H1 (cell line): ENCODE measurements at regions not wholly inside any gene's neighbourhood (a gene's known extent, or its start where the extent isn't known, plus 50 kb on each side); places are given as distances from the start of the nearest gene placed in this dataset.

Experiments
- CTCF ChIA-PET: fragments of 300-600 bp; sonication (Branson Sonifier 250); formaldehyde crosslinking; loops from one replicate; lab custom pipeline; 2021; ENCODE audit not compliant: partially characterized antibody; lab: Charles Lee
- POLR2A ChIA-PET: fragments of 300-600 bp; sonication (Branson Sonifier 250); formaldehyde crosslinking; loops from one replicate; lab custom pipeline; 2021; ENCODE audit warnings: inconsistent platforms; ENCODE audit not compliant: partially characterized antibody; lab: Charles Lee
- DNase-seq, 2 experiments: peaks; one replicate each; pipeline versions ENCODE4 v3.0.0 to v3.0.0-alpha.2; 2010 to 2022; ENCODE audit warnings: low spot score in 2 of 2, low read depth in 1 of 2, mixed read lengths in 1 of 2
- FAIRE-seq: peaks from 2 replicates; lab custom pipeline; 2011; peaks lifted over from hg19 to GRCh38; lab: Jason Lieb, UNC
- H2AFZ ChIP-seq: 2 replicates; pipeline ENCODE4 v1.8.1; 2012; ENCODE audit warnings: low read length, inconsistent platforms
- H2AK5ac ChIP-seq: 2 replicates; pipeline ENCODE4 v1.6.1; 2013; ENCODE audit warnings: low read depth, low read length
- H2BK120ac ChIP-seq: replicated peaks from 2 replicates; pipeline ENCODE3; 2013; ENCODE audit warnings: low read depth, low read length, inconsistent platforms
- H2BK12ac ChIP-seq: 2 replicates; pipeline ENCODE4 v1.6.1; 2013; ENCODE audit warnings: low read depth, low read length
- H2BK15ac ChIP-seq: 2 replicates; pipeline ENCODE4 v1.6.1; 2013; ENCODE audit warnings: low read length
- H2BK20ac ChIP-seq: 2 replicates; pipeline ENCODE4 v1.6.1; 2013; ENCODE audit warnings: low read length
- H2BK5ac ChIP-seq: 2 replicates; pipeline ENCODE4 v1.6.1; 2013; ENCODE audit warnings: low read depth, low read length
- H3K14ac ChIP-seq: 2 replicates; pipeline ENCODE4 v1.6.1; 2013; ENCODE audit warnings: inconsistent platforms; ENCODE audit not compliant: insufficient read length
- H3K18ac ChIP-seq: 2 replicates; pipeline ENCODE4 v1.6.1; 2013; ENCODE audit warnings: low read length; ENCODE audit errors: extremely low read depth
- H3K23ac ChIP-seq: 2 replicates; pipeline ENCODE4 v1.6.1; 2013; ENCODE audit warnings: inconsistent platforms; ENCODE audit not compliant: insufficient read length
- H3K23me2 ChIP-seq: 2 replicates; pipeline ENCODE4 v1.6.1; 2013; ENCODE audit warnings: low read depth, low read length
- H3K27ac ChIP-seq: 2 replicates; pipeline ENCODE4 v1.6.1; 2011; ENCODE audit warnings: low read depth, low read length, inconsistent platforms
- H3K27me3 ChIP-seq, 4 experiments: replicated peaks in 1 of 4; 1 replicate in 1 of 4; 2 replicates in 3 of 4; pipeline versions ENCODE4 v1.6.1 to v1.8.1; 2011 to 2013; ENCODE audit warnings: low read length in 3 of 4, mild to moderate bottlenecking in 3 of 4, inconsistent platforms in 2 of 4, mixed read lengths in 2 of 4, moderate library complexity in 1 of 4; ENCODE audit not compliant: control insufficient read depth in 3 of 4, insufficient read depth in 3 of 4; ENCODE audit errors: extremely low read depth in 1 of 4
- H3K36me3 ChIP-seq, 4 experiments: 2 replicates each; pipeline versions ENCODE4 v1.6.1 to v1.8.1; 2011 to 2013; ENCODE audit warnings: mild to moderate bottlenecking in 4 of 4, low read length in 3 of 4, moderate library complexity in 2 of 4, control low read depth in 1 of 4, inconsistent platforms in 1 of 4; ENCODE audit not compliant: insufficient read depth in 4 of 4, control insufficient read depth in 2 of 4
- H3K4ac ChIP-seq: replicated peaks from 2 replicates; pipeline ENCODE3; 2013; ENCODE audit warnings: low read length, low read depth, mixed read lengths, inconsistent platforms; ENCODE audit not compliant: insufficient read length
- H3K4me1 ChIP-seq, 4 experiments: replicated peaks in 1 of 4; 1 replicate in 1 of 4; 2 replicates in 3 of 4; pipeline versions ENCODE4 v1.6.1 to v1.8.1; 2011 to 2013; ENCODE audit warnings: low read length in 3 of 4, inconsistent platforms in 2 of 4, mixed read lengths in 1 of 4; ENCODE audit not compliant: insufficient read depth in 4 of 4, control insufficient read depth in 3 of 4
- H3K4me2 ChIP-seq, 2 experiments: 2 replicates each; pipeline versions ENCODE4 v1.6.1 to v1.8.1; 2011 to 2013; ENCODE audit warnings: low read depth in 2 of 2, low read length in 2 of 2, control low read depth in 1 of 2, inconsistent platforms in 1 of 2, mild to moderate bottlenecking in 1 of 2; ENCODE audit not compliant: insufficient read depth in 1 of 2
- H3K4me3 ChIP-seq, 4 experiments: fragments of 200-600, 300-600 bp in 1 of 4; sonication (generic), shearing (Covaris generic), sonication (Bioruptor Twin) in 1 of 4; 2 replicates each; pipeline versions ENCODE4 v1.5.1 to v1.8.1; 2011 to 2016; ENCODE audit warnings: low read length in 4 of 4, low read depth in 3 of 4, control low read depth in 2 of 4, inconsistent platforms in 2 of 4, mild to moderate bottlenecking in 2 of 4, mixed read lengths in 1 of 4, moderate library complexity in 1 of 4; ENCODE audit not compliant: insufficient read depth in 2 of 4; ENCODE audit errors: extremely low read depth in 1 of 4
- H3K56ac ChIP-seq: replicated peaks from 2 replicates; pipeline ENCODE3; 2013; ENCODE audit warnings: low read depth, mild to moderate bottlenecking, mixed read lengths, low read length, inconsistent platforms; ENCODE audit not compliant: insufficient read length
- H3K79me1 ChIP-seq: 2 replicates; pipeline ENCODE4 v1.6.1; 2013; ENCODE audit warnings: low read depth, low read length, control low read depth
- H3K79me2 ChIP-seq, 2 experiments: 2 replicates each; pipeline versions ENCODE4 v1.6.1 to v1.8.1; 2012 to 2013; ENCODE audit warnings: low read length in 2 of 2, mild to moderate bottlenecking in 2 of 2, inconsistent platforms in 1 of 2; ENCODE audit not compliant: insufficient read depth in 2 of 2, control insufficient read depth in 1 of 2
- H3K9ac ChIP-seq, 4 experiments: replicated peaks in 1 of 4; 1 replicate in 1 of 4; 2 replicates in 3 of 4; pipeline versions ENCODE4 v1.6.1 to v1.8.1; 2011 to 2013; ENCODE audit warnings: low read depth in 3 of 4, low read length in 3 of 4, control low read depth in 2 of 4, mild to moderate bottlenecking in 2 of 4, moderate library complexity in 2 of 4, inconsistent platforms in 1 of 4; ENCODE audit errors: extremely low read depth in 1 of 4
- H3K9me3 ChIP-seq, 2 experiments: 2 replicates each; pipeline versions ENCODE4 v1.6.1 to v1.8.1; 2012 to 2013; ENCODE audit warnings: mild to moderate bottlenecking in 2 of 2, moderate library complexity in 2 of 2, control low read depth in 1 of 2, inconsistent platforms in 1 of 2, low read depth in 1 of 2, low read length in 1 of 2, mixed read lengths in 1 of 2; ENCODE audit not compliant: insufficient read depth in 2 of 2
- H4K20me1 ChIP-seq, 2 experiments: replicated peaks in 1 of 2; 2 replicates each; pipeline versions ENCODE3 to v1.8.1; 2011 to 2013; ENCODE audit warnings: inconsistent platforms in 2 of 2, low read length in 2 of 2, mild to moderate bottlenecking in 1 of 2; ENCODE audit not compliant: insufficient read depth in 2 of 2, control insufficient read depth in 1 of 2
- H4K5ac ChIP-seq: 2 replicates; pipeline ENCODE4 v1.6.1; 2013; ENCODE audit warnings: low read length, low read depth, mixed read lengths, inconsistent platforms; ENCODE audit not compliant: insufficient read length
- H4K8ac ChIP-seq: 2 replicates; pipeline ENCODE4 v1.8.0; 2013; ENCODE audit warnings: mild to moderate bottlenecking, moderate library complexity, low read length, inconsistent platforms; ENCODE audit not compliant: insufficient read depth; ENCODE audit errors: extremely low read depth
- H4K91ac ChIP-seq: replicated peaks from 2 replicates; pipeline ENCODE3; 2013; ENCODE audit warnings: low read length, mixed read lengths, inconsistent platforms; ENCODE audit not compliant: insufficient read length
- SIX5 ChIP-seq: IDR thresholded peaks from 2 replicates; pipeline ENCODE4 v1.6.1; 2011; ENCODE audit warnings: mild to moderate bottlenecking, low read depth, low read length
- TCF12 ChIP-seq: IDR thresholded peaks from 2 replicates; pipeline ENCODE4 v1.6.1; 2011; ENCODE audit warnings: low read depth, mild to moderate bottlenecking, low read length
- USF2 ChIP-seq: IDR thresholded peaks from 2 replicates; pipeline ENCODE4 v1.6.1; 2011; ENCODE audit warnings: low read length, improper control_type of control experiment
- WGBS, 2 experiments: shearing (Covaris generic) in 1 of 2; methylation state at CpG; one replicate each; pipeline versions ENCODE4 v1.1.6 to v1.1.7; 2013 to 2015; ENCODE audit warnings: low lambda C conversion rate in 2 of 2, mixed read lengths in 2 of 2, inconsistent platforms in 1 of 2, low coverage in 1 of 2, missing lambda C conversion rate in 1 of 2; ENCODE audit not compliant: insufficient replicate concordance in 2 of 2, insufficient coverage in 1 of 2, insufficient read length in 1 of 2; ENCODE audit errors: extremely low coverage in 1 of 2, missing lambda C conversion rate in 1 of 2; 5-methylcytosine and 5-hydroxymethylcytosine counted together

GRCh38 chr11:92026664-92027063 is 198.0 kb upstream of the FAT3 start:
- Histone ChIP-seq H2AK5ac (no peak overlapping the region), H2AFZ (no peak overlapping the region), H4K8ac (peak overlapping the region; percentile 79; the same call in 1 of the 2 replicates), H3K23ac (no peak overlapping the region), H3K4me1 (no peaks in the 10 kb centered on the region), H3K27ac (no peak overlapping the region), H3K36me3 (no peaks in the 10 kb centered on the region), H3K79me1 (no peaks in the 10 kb centered on the region), H3K4ac (no peak overlapping the region), H3K9me3 (no peaks in the 10 kb centered on the region), H2BK15ac (no peak overlapping the region), H3K14ac (no peak overlapping the region), H2BK12ac (no peak overlapping the region), H3K9ac (no peak overlapping the region), H3K4me3 (peak overlapping the region in 1 of 4 experiments; percentile 8; a peak in 1 of 8 replicates), H2BK120ac (no peak overlapping the region), H3K4me2 (no peak overlapping the region; a peak in 1 of 4 replicates), H3K56ac (no peak overlapping the region), H4K20me1 (no peaks in the 10 kb centered on the region), H4K5ac (no peak overlapping the region), H3K23me2 (no peaks in the 10 kb centered on the region), H2BK5ac (no peak overlapping the region), H3K79me2 (no peaks in the 10 kb centered on the region), H3K27me3 (no peaks in the 10 kb centered on the region), H3K18ac (no peak overlapping the region), H2BK20ac (no peak overlapping the region), H4K91ac (no peak overlapping the region)
- DNase-seq, result no peak
- CTCF ChIA-PET, result no interaction called here
- no peak for FAIRE-seq
- POLR2A ChIA-PET, result no interaction called here
- 95% methylated on average over 7 of the region's 7 CpGs; no CpG with 5 or more reads in 1 of the 2 experiments for WGBS, 2 experiments
- TF ChIP-seq TCF12, result no peak
- TF ChIP-seq USF2, result no peak
- TF ChIP-seq SIX5, result no peak
